Stimulated activated CD8-positive, alpha-beta memory T cell treated with anti-CD3 and anti-CD28 coated beads, Interleukin-12 subunit alpha, Interleukin-12 subunit beta, amount 100 ng/mL, for 24 hours (primary cell): ENCODE measurements at regions not wholly inside any gene's neighbourhood (a gene's known extent, or its start where the extent isn't known, plus 50 kb on each side); places are given as distances from the start of the nearest gene placed in this dataset.

ENCODE experiments used
- DNase-seq: peaks from one replicate; pipeline ENCODE4 v3.0.0-alpha.2; 2020; ENCODE audit errors: extremely low read depth

DNA sequence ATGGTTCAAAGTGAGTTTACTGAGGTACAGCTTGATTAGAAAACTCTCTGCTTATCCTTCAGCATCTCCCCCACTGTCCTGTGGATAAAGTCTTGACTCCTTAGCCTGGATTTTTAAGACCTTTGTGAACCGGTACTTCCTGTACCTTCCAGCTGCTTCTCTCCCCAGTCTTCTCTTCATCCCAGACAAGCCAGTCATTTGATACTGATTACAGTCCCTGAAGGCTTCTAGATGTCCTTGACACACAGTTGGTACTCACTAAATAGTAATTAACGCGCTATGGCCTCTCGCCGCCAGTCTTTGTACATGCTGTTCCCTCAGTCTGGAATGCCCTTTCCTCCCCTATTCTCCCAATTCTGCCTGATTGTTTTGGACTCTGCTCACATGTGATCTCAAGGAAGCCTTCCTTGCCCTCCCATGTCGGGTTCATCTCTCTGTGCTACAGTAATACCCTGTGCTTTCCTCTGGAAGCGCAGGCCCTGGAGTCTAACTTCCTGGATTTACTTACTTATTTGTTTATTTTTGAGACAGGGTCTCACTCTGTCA is 50.6 kb upstream of the PTGR2 start:
- no peak for DNase-seq

DNA sequence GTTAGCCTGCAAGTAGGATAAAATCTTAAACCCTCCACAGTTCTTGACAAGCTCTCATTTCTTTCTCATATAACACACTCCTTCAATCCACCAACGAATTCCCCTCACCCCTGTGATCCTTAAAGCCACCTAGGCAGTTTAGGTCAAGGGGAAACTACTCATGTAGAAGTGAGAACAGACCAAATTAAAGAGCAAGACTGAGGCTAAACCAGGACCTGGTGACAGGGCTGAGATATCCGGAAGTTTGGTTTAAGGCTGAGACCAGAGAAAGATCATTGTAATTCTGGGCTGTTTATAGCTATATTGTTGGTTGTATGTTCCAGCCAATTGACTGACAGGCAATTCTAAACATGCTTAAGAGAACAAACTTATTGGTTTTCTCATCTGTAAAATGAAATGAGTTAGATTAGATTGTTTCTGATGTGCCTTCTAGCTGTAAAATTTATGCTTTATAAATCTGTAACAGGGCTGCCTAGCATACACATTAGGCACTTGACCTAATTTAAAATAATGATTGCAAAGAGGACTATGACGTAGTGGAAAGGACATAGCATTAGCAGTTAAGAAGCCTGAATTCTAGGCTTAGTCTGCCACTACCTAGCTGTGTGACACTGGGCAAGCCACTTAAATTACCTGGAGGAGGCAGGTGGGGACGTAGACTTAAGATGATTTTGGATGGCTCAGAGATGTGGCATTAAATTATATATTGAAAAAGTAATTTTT is 53.9 kb upstream of the PTGR2 start:
- no peak for DNase-seq

DNA sequence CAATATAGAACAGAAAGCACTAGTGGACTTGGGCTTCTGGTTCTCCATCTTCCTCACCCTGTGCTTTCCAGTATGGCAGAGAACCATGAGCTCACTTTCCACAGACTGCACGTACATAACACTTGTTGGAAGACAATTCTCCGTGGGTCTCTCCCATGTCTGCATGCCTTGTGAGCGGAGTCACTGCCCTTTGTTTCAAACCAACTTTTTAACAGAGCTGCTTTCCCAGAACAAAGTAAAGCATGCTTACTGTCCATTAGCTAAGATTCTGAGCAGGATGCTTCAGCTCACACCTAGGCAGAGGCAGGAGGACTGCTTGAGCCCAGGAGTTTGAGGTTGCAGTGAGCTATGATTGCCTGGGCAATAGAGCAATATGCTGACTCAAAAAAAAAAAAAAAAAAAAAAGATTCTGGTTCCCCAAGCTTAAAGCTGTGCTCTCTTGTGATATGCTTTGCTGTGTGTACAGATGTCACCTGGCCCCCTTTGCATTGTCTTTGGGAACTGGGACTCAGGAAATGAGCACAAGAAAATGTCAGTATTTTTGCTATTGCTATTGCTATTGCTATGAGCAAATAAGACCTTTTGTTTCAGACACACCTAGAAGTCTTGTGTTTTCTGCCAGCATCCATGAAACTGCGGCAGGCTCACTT is 54.6 kb upstream of the PTGR2 start:
- no peak for DNase-seq

DNA sequence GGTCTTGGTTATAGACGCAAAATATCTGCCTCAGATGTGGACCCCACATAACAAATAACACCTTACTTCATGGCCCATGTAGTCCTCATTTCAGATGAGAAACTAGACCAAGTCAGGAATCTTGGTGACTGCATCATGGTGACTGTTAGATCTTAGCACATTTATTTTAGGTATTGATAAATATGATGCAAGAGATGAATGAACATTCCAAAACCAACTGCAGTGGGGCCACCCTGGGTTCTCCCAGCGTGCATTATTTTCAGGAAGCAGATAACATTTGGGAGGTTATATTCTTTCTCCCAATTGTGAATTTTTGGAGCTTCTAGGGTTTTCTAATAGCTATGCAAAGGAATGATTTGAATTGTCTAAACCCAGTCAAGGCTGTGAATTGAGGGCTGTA is 55.2 kb upstream of the PTGR2 start:
- no peak for DNase-seq

DNA sequence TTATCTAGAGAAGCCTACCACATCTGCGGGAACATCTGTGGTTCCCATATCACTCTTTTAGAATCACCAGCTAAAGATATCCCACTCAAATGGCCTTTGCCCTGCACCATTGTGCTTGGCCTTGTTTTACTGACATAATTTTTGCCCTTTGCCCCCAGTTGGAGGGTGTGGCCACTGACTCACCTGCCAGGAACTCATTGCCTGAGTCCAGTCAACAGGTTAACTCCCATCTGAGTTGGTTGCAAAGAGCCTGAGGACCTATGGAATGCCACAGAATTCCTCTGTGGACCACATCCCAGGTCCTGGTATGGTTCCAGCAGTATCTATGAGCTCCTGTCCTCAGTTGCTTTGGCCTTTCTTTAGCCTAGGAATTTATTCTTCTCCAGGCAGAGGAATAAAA is 55.7 kb upstream of the PTGR2 start:
- DNase-seq, result no peak

DNA sequence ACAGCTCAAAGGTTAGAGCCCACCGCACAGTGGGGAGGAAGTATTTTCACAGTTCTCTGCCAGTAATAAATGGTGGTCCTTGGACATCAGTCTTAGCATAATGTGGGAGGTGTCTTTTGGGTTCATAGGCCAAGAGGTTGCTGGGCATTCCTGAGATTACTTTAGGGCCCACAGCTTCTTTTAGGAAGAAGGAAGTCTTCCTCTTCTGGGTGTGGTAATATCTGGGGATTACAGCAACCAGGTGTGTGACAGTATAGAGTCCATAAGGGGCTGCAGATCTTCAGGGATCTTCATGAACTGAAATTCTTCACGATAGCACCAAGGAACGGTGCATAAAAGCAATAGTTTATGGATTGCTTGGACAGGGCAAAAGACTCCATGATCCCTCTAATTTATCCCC is 56.2 kb upstream of the PTGR2 start:
- no peak for DNase-seq

DNA sequence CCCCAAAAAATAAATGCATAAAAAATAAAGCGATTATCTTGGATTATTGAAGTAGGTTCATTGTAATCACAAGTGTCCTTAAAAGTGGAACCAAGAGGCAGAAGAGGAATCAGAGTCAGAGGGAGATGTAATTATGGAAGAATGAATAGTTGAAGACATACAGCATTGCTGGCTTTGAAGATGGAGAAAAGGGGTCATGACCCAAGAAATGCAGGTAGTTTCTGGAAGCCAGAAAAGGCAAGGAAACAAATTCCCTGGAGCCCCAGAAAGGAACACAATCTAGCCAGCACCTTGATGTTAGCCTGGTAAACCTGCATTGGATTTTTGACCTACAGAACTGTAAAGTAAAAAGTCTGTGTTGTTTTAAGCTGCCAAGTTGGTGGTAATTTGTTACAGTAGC is 57.5 kb upstream of the PTGR2 start:
- no peak for DNase-seq

DNA sequence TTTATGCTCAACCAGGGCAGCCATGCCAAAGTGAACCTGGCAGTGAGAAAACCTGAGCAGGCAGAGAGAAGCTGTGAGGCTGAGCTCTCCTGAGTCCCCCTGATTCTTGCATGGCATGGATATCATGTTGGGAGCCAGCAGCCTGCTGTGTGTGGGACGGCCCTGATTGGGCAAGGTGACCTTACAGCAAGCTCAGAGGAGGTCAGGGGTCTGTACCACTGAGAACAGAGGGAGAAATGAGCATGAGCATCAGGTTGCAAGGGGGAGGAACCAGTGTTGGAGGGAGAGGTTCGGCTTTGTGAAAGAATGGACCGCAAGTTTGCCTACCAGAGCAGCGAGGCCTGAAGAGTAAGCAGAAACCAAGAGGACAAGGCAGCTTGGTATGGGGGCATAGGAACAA is 59.1 kb upstream of the PTGR2 start:
- DNase-seq, result no peak

DNA sequence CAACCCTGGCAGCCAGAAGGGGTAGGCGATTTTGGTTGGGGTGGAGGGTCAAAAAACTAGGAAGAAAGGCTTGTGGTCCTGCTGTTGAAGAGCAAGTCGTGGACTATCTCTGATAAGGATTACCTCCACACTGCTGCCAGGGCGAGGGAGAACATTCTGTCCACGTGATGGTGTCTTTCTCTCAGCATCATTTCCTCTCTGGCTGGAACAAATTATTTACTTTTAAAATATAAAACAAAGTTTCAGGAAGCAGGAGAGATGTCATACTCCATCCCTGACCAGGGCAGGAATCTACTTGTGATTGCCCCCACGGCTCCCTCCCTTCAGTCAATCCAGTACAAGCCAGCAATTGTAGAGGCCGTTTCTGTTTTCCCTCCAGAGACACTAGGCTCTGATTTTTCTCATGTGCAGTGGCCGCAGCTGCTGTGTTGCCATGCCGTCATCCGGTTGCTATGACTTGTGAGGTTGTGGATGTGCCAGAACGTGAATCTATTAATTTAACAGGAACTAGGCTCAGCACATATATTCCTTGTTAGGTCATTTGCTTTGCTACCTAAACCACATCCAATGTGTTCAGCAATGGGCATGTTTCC is 61.5 kb upstream of the PTGR2 start:
- no peak for DNase-seq

DNA sequence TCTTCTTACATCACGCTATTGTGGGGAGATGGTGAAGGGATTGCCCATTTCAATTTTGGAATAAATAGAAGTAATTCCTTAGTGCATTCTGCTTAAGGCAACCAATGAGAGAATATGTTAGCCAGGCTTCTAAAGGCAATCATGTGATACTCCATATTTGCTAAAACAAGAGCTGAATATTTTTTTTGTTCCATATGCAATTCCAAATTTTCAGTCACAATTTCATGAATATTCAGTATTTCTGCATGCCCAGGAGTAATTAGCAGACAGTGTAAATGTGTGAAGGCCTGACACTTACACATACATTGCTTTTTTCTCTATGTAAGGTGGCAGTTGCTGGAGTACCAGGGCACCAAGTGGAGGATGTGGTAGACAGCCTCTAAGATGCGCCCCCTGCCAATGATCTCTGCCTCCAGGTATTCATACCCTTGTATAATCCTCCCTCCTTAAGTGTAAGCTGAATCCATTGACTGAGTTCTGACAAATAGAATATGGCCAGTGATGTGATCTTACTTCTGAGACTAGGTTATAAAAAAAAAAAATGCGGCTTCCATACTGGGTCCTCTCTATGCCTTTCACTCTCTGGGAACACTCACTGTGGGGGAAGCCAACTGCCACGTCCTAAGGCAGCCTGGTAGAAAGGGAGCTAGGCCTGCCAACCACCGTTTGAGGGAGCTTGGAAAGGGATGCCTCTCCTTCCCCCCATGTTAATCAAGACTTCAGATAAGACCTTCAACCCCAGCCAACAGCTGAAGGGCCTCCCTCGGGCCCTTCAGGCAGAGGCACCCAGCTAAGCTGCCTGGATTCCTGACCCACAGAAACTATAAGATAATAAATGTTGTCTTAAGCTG is 62.7 kb upstream of the PTGR2 start:
- DNase-seq, result no peak

DNA sequence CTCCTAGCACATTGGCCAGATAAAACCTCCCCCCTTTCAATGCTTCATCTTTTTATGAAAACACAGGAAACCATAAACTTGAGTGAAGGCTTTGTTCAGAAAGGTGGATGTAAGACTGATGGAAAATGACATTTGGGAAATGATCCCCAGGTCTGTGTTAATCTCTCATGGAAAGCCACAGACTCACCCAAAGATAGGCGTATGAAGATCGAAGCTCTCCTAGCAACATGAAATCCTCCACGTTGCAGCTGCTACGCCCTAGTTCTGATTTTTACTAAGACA is 63.4 kb upstream of the PTGR2 start:
- no peak for DNase-seq

DNA sequence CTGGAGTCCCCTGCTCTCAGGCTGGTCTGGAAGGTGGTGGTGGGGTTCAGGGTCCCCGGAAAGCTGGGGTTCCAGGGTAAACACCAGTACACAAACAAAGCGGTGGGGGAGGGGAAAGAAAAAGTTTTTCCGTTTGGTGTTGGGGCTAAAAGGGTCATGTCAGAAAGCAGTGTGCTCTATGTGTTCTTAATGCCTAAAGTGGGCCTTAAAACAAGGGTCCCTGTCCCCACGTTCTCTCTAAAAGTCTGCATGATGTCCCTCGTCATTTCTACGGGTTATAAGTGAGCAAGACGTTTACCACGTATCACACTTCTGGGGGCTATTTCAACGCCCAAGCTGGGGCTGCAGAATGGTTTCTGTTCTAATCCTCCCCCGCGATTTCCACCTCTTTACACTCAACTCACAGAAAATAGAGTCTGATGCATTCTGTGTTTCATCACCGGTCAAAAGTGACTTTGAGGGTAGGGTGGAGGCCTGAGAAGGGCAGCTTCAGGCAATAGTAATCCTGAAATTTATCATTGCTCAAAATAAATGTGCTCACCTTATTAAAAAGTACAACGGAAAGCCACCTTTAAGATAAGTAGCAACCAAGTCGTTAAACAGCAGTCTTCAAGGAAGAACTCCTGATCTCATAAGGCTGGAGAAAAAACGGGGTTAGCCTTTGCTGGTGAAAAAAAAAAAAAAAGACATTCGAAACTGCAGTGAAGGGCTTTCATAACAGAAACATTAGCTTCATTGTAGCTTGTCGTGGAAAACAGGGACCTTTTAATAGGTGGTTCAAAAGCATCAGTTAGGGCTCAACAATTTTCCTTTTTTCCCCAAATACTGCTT is 63.9 kb upstream of the PTGR2 start:
- DNase-seq, result no peak

DNA sequence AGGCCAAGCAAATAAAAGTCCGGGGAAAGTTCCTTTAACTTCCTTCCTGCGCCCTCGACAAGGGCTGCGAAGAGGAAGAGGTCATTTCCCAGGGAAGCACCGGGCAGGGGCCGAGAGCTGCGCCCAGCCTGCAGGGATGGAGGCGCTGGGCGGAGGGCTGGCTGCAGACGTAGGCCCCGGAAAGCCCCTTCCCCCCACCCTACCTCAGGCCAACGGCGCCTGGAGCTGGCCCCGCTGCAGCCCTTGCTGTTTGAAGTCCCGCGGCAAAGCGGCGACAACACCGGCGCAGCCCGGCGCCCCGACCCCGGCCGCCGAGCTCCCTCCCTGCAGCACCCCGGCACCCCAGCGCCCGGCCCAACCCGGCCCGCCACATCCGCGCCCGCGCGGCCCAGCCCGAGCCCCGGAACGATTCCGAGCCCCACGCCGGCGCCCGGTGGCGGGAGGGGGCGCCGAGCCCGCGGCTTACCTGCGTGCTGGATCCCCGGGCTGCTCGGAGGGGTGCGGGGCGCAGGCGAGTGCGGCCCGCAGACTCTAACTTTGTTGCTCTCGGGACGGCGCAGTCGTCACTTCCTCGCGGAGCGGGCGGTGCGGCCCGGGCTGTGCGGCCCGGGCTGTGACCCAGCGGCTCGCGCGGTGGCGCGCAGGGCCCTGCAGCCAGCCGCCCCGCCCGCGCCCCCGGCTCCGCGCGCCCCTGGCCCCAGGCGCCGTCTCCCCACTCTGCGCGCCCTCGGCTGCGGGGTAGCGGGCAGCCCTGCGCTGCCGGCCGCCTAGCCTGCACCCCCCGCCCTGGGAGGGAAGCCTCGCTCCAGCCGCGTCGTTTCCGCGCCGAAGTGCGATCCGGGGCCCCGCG is 64.8 kb upstream of the PTGR2 start:
- DNase-seq, result no peak

DNA sequence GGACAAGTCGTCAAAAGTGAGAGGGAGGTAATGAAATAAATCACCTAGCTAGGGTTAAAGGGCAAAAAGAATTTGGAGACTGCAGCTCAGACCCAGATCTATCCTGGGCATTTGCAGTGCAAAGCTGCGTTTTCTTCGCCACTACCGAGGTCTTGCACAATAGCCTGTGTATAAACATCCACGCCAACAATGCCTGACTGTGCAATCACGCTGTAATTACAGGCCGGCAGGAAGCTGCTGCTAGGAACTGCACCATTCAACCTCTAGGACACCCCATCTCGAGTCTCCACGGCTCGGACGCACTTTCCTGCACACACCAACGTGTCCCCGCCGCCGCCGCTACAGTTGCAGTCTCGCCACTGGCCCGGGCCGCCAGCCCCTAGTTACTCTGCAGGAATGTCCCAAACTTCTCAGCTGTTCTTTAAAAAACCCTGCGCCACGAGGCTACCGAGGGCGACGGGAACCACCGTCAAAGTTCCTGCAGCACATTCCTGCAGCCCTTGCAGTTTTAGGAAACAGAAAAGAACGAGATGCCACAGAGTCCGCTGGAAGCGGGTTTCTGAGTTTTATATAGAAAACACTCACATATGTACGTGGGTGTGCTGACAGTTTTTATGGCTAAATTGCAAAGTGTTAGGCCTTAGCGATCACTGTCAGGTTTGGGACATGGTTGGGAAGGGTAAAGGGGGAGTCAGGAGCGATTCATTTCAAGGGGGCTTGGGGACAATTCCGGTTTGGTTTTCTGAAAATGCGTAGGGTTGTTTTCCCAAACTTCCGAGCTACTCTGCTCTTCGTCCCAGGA is 65.6 kb upstream of the PTGR2 start:
- DNase-seq, result no peak

DNA sequence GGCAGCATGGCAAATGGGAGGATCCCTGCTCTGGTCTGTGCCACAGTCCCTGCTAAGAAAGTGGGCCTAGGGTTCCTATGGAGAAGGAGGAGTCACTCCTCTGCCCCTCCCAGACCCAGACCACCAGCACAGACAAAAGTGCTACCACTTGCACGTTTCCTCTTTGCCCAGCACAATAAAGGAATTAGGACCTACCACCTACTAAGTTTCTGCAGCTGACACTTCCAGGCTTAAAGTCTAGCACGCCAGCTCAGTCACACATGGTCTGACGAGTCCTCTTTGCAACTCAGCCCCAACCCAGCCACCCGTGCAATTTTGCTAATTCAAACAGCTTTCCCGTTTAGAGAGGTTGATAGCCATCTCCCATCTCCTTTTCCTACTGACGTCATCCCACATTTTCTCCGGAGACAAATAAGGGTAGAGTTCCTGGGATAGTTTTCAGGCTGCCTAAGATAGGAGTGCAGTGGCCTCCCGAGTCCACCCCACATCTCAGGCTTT is 66.2 kb upstream of the PTGR2 start:
- DNase-seq, result no peak

DNA sequence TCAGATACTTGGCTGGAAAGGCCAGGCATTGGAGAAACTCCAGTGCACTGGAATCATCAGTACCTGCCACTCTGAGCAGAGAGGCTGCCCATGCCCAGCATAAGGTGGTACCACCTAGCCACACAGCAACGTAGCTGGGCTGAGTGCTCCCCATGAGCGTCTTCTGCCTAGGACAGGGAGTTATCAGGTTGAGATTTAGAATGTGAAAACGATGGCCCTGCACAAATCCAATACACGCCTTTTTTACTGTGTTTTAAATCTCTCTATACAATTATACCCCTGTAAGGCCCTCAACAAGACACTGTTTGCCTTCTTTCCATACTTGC is 66.7 kb upstream of the PTGR2 start:
- DNase-seq, result no peak

DNA sequence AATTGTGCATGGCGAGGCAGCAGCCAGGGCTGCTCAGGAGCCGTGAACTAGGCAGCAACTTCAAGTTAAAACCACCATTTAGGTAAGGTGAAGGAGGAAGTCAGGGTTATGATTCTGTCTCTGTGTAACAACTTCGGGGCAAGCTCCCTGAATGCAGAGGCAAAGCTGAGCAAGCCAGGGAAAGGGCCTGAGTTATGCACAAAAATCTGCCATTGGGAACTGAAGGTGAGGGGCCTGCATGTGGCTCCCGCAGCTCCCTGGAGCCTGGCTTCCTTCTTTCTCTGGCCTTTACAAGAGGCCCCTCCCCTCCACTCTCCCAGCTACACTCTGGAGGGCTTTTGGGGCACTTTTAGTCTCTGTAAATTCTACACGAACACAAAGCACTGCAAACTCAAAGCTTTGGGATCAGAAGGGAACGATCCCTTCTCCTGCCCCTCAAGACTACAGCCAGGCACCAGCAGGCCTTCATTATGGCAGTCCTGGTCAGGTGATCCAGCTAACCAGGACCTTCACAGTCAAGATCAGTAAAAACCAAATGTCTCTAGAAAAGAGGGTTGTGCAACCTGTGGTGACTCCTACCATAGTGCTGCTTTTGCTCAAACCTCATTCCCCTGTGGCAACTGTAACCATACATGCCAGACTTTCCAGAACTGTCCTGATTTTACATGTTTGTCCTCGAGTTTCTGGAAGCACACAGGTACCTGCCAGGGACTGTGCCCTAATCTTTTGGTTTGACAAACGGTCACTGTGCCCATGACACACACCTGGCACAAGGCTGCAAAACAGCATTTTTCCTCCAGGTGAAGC is 67.2 kb upstream of the PTGR2 start:
- DNase-seq, result no peak

DNA sequence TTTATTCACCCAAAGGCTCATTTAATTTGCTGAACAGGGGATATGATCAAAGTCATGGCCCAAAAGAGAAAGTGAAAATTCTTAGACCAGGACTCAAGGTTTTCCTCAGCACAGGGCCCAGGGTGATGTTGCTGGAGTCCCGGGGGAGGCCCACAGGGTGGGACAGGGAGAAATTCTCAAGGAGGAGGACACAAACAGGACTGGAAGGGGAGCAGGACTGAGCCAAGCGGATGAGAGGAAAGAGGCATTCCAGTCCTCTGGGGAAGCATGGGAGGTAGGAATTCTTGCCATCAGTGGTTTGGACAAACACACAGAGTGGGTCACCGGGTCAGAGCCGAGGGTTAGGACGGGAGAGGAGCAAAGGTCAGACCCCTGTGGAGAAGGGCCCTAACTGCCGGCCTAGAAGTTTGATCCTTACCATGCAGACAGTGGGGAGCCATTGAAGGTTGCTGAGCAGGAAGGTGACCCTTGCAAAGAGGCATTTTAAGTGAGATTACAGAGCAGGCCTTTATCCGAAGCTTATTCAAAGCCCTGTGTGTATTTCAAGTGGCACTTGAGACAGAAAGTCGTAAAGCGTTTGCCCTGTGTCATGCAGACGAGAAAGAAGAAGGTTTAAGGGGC is 68.4 kb upstream of the PTGR2 start:
- DNase-seq, result no peak
